ENCODE measurements at regions not wholly inside any gene's neighbourhood (a gene's known extent, or its start where the extent isn't known, plus 50 kb on each side); places are given as distances from the start of the nearest gene placed in this dataset.
"Not testable (repeated sequence)": the region's sequence is repeated elsewhere in the genome, so short reads cannot be mapped to it uniquely, and the experiment has no call there.

GRCh38 chr9:2387166-2387565 is 234.4 kb upstream of the VLDLR start:
- DNase-seq (ENCODE audit: low read depth in 4 of 4, low spot score in 2 of 4): no peak

DNA sequence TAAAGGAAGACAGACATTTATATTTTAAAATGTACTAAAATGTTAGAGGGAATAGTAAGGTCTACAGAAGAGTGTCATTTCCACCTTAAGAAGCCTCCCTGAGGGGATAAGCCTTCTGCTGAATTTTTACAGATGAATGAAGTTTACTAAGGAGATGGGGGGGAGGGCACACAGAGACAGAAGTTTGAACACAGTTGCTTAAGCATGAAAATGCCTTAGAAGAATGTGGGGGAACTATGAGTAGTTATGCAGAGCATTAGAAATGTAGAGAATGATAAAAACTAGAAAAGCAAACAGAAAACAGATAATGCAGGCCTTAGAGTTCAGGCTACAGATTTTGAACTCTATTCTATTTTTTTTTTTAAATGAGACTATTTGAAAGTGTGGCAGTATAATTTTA is 232.2 kb upstream of the VLDLR start:
- no peak for DNase-seq (ENCODE audit: low read depth in 4 of 4, low spot score in 2 of 4)

DNA sequence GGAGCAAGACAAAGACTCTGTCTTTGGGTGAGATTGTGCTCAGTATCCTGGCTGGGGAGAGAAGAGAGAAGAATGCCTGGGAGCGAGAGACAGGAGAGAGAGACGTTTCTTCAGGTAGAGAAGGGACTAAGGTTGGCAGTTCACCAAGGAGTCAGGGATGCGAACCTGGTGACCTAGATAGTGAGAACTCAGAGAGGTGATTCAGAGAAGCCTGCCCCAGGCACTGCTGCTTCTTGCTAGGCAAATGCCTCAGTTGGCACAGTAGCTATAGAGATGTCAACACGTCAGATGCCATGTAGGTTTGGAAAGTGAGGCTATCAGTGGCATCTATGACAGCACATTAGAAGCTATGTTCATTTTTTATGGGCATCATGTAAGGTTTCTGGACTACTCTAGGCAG is 231.6 kb upstream of the VLDLR start:
- no peak for DNase-seq (ENCODE audit: low read depth in 4 of 4, low spot score in 2 of 4)

DNA sequence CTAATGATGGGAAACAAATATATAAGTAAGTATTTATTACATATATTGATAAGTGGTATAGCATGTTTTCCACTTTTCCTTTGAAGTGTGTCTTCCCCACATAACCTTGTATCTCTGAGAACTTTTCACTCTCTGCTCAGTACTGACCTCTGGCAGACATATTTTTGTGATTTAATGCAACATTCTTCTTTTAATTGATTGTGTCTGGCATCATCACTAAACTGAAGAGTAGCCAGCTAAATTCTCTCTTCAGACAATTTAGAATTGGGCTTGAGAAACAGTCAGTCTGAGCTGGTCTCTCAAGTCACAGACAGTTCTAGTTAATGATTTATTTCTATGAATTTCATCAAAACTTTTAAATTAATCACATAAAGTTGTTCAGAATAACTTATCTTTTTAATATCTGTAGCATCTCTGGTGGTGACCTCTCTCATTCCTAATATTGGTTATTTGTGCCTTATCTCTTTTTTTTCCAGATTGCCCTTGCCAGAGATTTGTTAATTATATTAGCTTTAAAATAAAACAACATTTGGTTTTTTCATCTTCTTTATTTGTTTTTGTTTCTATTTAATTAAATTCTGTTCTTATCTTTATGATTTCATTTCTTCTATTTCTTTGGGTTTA is 230.0 kb upstream of the VLDLR start:
- not testable (repeated sequence) for DNase-seq (ENCODE audit: low read depth in 4 of 4, low spot score in 2 of 4)

DNA sequence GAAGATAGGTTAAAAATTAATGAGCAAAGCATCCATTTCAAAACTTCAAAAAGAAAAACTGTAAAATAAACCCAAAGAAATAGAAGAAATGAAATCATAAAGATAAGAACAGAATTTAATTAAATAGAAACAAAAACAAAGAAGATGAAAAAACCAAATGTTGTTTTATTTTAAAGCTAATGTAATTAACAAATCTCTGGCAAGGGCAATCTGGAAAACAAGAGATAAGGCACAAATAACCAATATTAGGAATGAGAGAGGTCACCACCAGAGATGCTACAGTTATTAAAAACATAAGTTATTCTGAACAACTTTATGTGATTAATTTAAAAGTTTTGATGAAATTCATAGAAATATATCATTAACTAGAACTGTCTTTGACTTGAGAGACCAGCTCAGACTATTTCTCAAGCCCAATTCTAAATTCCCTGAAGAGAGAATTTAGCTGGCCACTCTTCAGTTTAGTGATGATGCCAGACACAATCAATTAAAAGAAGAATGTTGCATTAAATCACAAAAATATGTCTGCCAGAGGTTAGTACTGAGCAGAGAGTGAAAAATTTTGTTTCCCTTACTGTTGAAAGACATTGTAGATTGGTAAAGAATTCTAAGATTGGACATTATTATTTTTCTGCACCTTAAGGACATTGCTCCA is 227.4 kb upstream of the VLDLR start:
- DNase-seq (ENCODE audit: low read depth in 4 of 4, low spot score in 2 of 4): not testable (repeated sequence)

DNA sequence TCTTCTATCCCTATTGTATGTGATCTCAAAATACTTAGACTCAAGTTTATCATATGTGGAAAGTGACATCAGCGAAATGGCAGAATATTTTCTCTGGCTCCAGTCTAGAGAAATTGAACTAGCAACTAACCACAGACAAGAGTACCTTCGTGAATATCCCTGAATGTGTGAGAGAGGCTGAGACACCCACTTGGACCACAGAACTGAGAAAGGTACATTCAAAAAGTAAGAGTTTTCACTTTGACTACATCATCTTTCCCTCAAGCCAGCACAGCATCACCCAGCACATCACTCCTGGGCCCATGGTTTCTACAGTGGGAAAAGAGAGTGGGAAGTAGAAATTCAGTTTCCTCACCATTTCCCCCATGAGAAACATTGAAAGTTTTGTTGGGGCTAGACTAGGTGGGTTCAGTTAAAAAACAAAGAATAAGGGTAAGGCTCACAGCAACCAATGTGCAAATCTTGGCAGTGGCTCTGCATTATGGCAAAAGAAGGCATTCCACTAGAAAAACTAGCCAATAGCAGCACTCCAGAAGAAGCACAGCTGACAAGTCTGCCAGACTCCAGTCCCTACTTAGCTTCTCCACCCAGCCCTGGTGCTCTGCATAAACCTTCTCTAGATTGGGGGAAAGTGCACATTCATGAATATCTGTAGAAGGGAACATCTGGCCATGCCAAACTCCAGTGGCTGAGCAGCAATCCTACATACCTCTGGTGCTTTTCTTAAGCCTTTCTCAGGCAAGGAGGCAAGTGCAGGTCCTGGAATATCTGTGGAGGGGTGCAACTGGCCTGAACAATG is 225.6 kb upstream of the VLDLR start:
- DNase-seq (ENCODE audit: low read depth in 4 of 4, low spot score in 2 of 4): no peak

DNA sequence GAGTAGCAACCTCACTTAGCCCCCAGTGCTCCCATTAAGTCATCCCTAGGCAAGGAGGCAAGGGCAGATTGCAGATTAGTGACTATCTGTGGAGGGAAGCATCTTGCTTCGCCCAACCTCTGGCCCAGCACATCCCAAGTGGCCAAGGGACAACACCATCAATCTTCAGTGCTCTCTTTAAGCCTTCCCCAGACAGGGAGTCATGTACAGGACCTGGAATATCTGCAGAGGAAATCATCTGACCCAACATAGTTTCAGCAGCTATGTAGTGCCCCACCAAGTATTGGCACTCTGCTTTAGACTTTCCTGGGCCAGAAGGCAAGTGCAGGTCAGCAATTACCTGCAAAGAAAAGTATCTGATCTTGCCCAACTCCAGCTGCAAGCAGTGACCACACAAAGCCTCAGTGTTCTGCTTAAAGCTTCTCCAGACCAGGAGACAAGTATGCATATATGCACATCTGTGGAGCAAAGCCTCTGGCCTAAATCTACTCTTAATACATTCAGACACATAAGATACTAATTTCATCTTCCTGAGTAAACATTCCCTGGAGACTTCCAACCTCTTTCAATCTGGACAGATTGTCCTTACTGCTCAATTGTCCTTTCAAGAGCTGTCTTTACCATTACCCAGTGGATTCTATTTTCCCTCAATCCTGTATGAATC is 224.8 kb upstream of the VLDLR start:
- no peak for DNase-seq (ENCODE audit: low read depth in 4 of 4, low spot score in 2 of 4)

DNA sequence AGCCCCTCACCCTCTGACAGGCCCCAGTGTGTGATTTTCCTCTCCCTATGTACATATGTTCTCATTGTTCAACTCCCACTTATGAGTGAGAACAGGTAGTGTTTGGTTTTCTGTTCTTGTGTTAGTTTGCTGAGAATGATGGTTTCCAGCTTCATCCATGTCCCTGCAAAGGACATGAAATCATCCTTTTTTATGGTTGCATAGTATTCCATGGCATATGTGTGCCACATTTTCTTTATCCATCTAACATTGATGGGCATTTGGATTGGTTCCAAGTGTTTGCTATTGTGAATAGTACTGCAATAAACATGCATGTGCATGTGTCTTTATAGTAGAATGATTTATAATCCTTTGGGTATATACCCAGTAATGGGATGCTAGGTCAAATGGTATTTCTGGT is 223.7 kb upstream of the VLDLR start:
- not testable (repeated sequence) for DNase-seq (ENCODE audit: low read depth in 4 of 4, low spot score in 2 of 4)

DNA sequence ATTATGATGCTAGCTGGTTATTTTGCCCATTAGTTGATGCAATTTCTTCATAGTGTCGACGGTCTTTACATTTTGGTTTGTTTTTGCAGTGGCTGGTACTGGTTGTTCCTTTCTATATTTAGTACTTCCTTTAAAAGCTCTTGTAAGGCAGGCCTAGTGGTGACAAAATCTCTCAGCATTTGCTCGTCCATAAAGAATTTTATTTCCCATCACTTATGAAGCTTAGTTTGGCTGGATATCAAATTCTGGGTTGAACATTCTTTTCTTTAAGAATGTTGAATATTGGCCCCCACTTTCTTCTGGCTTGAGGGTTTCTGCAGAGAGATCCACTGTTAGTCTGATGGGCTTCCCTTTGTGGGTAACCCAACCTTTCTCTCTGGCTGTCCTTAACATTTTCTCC is 219.8 kb upstream of the VLDLR start:
- DNase-seq (ENCODE audit: low read depth in 4 of 4, low spot score in 2 of 4): not testable (repeated sequence)

DNA sequence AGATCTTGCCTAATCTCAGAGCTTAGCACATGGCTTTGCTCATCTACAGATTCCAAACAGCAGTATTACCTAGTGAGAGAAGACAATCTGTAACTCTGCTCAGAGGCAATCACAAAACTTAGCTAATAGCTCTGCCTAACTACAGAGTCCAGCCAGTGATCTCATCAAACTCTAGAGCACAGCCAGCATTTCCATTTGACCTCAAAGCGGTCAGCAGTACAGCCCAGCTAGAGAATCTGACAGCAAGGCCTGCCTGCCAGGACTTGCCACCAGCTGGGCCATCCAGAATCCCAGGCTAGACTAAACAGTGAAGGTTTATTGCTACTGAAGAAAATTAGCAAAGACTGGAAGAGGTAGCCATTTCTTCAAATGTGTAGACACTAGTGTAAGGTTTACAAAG is 217.9 kb upstream of the VLDLR start:
- no peak for DNase-seq (ENCODE audit: low read depth in 4 of 4, low spot score in 2 of 4)

- no peak for DNase-seq (ENCODE audit: low read depth in 4 of 4, low spot score in 2 of 4)
Measured at GRCh38 chr9:2406252-2406651, 215.3 kb upstream of the VLDLR start.

- DNase-seq (ENCODE audit: low read depth in 4 of 4, low spot score in 2 of 4): no peak
Measured at GRCh38 chr9:2407450-2407849, 214.1 kb upstream of the VLDLR start.

GRCh38 chr9:2411459-2412215 is 209.9 kb upstream of the VLDLR start:
- DNase-seq (ENCODE audit: low read depth in 4 of 4, low spot score in 2 of 4): no peak

DNA sequence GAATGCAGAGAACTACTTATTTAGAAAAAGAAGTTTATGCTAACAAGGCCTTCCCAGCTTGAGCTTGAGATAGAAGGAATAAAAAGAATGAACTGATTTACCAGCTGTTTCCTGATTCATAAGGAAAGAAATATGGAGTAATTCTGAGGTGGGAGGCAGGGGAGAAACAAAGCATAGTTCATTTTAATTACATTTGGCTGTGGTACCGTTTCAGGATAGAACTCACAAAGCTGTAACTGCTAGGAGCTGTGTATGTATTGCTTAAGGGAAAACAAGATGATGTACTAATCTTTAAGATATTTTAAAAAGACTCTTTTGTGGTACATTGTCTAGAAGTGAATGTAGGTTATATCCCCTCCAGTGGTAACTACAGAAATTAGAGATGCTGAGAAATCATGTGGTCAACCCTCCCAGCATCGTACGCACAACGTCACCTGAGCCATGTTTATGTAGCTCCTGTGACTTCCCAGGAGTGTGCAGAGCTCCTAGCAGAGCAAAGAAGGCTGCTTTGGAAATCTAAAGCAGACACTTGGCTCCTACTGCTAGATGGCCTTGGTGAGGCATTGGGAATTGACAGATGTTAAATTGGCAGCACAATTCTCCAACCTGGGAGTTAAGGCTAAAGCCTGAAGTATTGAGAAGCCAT is 208.3 kb upstream of the VLDLR start:
- DNase-seq (ENCODE audit: low read depth in 4 of 4, low spot score in 2 of 4): peak in 3 of 4 donors; percentile 59 to 69 (median 62)

DNA sequence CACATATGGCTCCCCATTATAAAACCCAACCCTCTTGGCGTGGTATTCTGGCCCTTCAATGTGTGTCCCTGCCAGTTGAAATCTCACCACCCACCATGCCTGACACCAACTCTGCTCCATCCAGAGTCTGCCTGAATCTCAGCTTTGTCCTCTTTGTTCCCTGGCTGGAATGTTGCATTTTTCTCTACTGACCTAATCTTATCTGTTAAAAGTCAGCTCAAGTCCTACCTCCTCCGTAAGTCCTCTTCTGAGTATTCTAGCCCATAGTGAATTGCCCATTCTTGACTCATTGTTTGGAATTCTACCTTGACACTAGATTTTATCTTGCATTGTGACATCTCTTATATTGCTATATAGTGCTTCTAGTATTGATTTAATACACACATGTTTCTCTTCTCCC is 207.1 kb upstream of the VLDLR start:
- DNase-seq (ENCODE audit: low read depth in 4 of 4, low spot score in 2 of 4): no peak

GRCh38 chr9:2415326-2415725 is 206.3 kb upstream of the VLDLR start:
- no peak for DNase-seq (ENCODE audit: low read depth in 4 of 4, low spot score in 2 of 4)

- no peak for DNase-seq (ENCODE audit: low read depth in 4 of 4, low spot score in 2 of 4)
Measured at GRCh38 chr9:2417730-2418129, 203.9 kb upstream of the VLDLR start.

DNA sequence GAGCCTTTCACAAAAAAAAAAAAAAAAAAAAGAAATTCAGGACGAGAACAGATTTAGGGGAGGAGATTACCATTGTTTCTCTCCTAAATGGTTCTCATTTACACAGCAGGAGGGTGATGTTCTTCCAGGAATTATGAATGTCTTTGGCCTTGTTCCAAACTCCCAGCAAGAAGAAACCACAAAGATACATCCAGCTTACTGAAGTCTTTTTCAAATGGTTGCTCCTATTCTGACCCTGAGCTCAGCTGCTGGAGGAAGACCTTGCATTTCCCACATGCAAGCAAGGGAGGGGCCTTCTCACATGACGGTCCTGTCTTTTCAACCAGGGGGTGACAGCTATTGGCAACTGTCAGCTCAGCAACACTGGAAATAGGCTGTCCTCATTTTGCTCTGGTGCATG is 203.0 kb upstream of the VLDLR start:
- no peak for DNase-seq (ENCODE audit: low read depth in 4 of 4, low spot score in 2 of 4)

DNA sequence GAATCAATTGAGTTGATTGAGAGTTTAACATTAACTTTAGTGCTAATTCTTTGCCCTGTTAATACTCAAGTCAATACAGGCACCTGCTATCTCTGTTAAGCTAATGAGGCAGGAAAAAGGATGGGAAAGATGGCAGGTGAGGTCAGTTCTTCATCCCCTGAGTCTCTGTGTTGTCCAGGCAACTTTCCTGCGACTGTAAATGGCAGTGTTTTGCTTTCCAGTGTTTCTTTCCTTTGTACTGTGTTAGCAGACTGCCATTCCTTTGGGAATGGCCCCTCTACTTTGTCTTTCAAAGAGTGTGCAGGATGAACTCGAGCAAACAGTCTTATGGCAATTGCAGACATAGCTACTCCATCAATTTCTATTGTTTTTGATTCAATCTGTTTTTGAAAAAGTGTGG is 202.2 kb upstream of the VLDLR start:
- DNase-seq (ENCODE audit: low read depth in 4 of 4, low spot score in 2 of 4): no peak

GRCh38 chr9:2420543-2420942 is 201.0 kb upstream of the VLDLR start:
- DNase-seq (ENCODE audit: low read depth in 4 of 4, low spot score in 2 of 4): no peak
